GM20431 (cell line): ENCODE measurements at regions not wholly inside any gene's neighbourhood (a gene's known extent, or its start where the extent isn't known, plus 50 kb on each side); places are given as distances from the start of the nearest gene placed in this dataset.

Source experiments
- in situ Hi-C: fragments of 300-500 bp; cut with MseI, MboI; formaldehyde crosslinking; loops from one replicate; pipeline ENCODE4 v1.15.0; 2020; ENCODE audit warnings: low sequenced_read_pairs; ENCODE audit not compliant: unreplicated experiment

DNA sequence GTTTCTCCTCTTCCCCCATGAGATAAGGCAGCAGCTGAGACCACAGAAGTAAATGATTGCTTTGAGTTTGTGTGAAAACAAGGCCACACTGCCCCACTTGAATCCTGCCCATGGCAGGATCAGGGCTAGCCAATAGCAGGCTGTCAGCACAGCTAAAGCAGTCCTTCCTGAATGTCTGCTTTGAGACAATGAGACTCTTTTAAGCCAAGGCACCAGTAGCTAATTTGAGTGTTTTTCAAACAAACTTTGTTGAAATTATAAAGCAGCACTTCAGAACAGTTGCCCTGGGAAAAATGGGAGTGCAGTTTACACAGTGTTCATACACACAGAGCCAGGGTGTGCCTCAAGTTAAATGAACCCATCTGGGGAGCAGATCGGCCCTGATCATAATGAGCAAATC lies 103.5 kb upstream of the OR5AK2 start:
- in situ Hi-C loops: no loop called here

GRCh38 chr11:56883371-56883987 lies 105.2 kb upstream of the OR5AK2 start:
- in situ Hi-C loops: no loop called here

- in situ Hi-C loops: no loop called here
Measured at GRCh38 chr11:56876621-56877275, 112.0 kb upstream of the OR5AK2 start.

GRCh38 chr11:56855217-56855616 lies 106.7 kb upstream of the OR9G4 start:
- in situ Hi-C loops: no loop called here

- in situ Hi-C loops: no loop called here
Measured at GRCh38 chr11:56852131-56852530, 103.6 kb upstream of the OR9G4 start.

GRCh38 chr11:56849852-56850251 lies 101.4 kb upstream of the OR9G4 start:
- in situ Hi-C loops: loop anchor here (25.0 kb wide), 1 partner anchor 412 kb away; no protein-coding TSS in a partner anchor

GRCh38 chr11:56849250-56849649 lies 100.8 kb upstream of the OR9G4 start:
- in situ Hi-C loops: loop anchor here (25.0 kb wide), 1 partner anchor 413 kb away; no protein-coding TSS in a partner anchor

DNA sequence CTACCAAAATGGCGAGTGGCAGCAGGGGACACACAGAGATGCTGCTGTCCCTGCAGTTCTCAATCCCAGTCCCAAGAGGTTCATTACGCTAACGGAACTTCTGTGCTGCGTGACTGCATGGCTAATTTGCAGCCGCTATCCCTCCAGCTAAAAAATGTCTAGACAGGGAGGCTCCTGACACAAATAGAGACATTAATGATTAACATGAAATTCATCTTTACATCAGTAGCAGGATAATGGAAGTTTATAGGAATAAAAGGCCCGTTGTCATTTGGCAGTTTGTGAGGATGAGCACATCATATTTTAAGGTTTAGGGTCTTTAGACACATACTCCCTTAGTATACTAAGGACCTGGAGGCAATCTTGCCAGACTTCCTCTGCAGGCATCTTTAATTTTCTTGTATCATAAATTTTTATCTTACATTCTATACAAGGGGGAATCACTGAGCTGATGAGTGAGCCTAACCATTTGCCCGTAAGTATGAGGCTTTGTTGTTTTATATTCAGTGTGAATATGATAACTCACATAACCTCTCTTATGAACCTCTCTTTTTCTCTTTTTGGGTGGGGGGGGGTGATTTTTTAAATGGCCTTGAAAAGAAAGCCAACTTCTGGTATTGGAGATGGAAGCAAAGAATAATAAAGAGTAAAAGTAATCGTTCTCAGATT lies 99.8 kb upstream of the OR9G4 start:
- in situ Hi-C loops: loop anchor here (25.0 kb wide), 1 partner anchor 414 kb away; no protein-coding TSS in a partner anchor

GRCh38 chr11:56846631-56847576 lies 98.4 kb upstream of the OR9G4 start:
- in situ Hi-C loops: loop anchor here (25.0 kb wide), 1 partner anchor 415 kb away; no protein-coding TSS in a partner anchor

DNA sequence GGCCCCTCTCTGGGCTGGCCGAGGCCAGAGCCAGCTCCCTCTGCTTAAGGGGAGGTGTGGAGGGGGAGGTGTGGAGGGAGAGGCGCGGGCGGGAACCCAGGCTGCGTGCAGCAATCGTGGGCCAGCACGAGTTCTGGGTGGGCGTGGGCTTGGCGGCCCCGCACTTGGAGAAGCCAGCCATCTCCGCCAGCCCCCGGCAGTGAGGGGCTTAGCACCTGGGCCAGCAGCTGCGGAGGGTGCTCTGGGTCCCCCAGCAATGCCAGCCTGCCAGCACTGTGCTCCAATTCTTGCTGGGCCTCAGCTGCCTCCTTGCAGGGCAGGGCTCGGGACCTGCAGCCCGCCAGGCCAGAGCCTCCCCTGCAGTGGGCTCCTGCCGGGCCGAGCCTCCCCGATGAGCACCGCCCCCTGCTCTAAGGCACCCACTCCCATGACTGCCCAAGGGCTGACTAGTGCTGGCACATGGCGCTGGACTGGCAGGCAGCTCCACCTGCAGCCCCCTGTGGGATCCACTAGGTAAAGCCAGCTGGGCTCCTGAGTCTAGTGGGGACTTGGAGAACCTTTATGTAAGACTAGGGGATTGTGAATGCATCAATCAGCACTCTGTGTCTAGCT lies 96.7 kb upstream of the OR9G4 start:
- in situ Hi-C loops: loop anchor here (25.0 kb wide), 1 partner anchor 417 kb away; no protein-coding TSS in a partner anchor

GRCh38 chr11:56843816-56844215 lies 95.3 kb upstream of the OR9G4 start:
- in situ Hi-C loops: loop anchor here (25.0 kb wide), 1 partner anchor 418 kb away; no protein-coding TSS in a partner anchor

DNA sequence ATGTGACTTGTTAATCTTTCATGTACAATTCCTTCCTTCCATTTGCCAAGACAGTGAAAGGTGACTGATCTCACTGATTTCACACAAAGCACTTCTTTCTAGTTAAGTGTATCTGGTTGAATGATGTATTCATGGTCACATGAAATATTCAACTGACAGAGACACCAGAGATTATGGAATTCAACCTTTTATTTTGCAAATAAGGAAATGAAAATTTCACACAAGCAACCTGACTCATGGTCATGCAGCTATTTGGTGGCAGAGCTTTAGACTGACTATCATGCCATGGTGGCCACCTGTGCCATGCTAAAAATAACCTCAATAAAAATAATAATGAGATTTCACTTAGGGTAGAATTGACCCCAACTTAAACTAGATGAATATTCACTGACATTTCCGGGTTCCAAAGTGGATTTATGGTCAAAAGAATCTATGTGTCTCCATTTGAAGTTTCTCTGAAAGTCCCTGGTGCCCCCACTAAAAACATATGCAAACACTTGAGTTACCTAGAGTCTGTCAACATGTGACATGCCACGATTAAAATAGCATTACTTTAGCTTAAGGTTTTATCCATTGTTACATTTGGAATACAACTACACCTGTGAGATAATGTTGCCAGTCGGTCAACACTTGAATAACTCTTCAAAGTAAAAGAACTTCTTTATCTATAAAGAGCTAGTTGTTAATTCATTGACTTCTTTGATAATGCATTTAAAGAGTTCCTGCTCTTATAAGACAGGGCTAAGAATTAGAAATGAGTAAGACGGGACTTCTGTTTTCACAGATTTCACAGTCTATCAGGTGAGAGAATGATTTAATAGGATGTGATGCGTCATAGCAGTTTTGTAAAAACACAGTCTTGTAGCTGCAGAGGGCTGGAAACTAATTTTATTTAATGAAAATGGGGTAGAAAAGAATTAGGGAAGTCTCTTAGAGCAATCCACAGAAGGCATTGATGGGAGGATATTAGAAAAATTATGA lies 94.6 kb upstream of the OR9G4 start:
- in situ Hi-C loops: loop anchor here (25.0 kb wide), 1 partner anchor 419 kb away; no protein-coding TSS in a partner anchor

- in situ Hi-C loops: loop anchor here (25.0 kb wide), 1 partner anchor 421 kb away; no protein-coding TSS in a partner anchor
Measured at GRCh38 chr11:56841210-56841810, 92.8 kb upstream of the OR9G4 start.

- in situ Hi-C loops: loop anchor here (25.0 kb wide), 1 partner anchor 435 kb away; no protein-coding TSS in a partner anchor
Measured at GRCh38 chr11:56827357-56827756, 78.9 kb upstream of the OR9G4 start.

DNA sequence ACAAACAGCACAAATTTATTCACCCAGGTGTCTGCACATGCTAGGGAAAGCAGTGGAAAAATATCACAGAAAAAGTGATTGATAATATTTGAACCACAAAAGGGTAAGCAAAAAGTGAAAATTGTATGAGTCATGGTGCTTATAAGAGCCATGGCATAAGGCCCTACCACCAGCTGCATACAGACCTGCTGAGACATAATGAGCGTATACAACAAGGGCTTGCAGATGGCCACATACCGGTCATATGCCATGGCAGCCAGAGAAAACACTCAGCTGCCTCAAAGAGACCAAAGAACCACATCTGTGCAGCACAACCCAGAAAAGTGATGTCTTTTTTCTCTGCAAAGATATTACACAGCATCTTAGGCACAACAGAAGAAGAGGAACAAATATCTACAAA lies 71.4 kb upstream of the OR9G4 start:
- in situ Hi-C loops: no loop called here

DNA sequence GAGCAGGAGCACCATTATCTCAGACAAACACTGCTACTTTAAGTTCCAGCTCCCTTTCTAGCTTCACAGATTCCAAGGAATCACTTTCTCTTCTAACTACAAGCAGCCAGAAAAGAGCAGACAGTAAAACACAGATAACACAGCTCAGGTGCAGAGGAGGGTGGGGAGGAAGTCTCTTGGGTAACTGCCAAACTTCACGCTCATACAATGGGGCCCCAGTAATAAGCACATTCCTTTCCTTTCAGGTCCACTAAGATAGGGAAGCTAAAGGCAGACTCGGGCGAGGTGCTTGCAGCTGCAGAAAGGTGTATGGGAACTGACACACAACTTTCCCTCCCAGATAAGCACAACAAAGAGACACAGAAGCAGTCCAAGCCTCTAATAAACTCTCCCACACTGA lies 69.2 kb upstream of the OR9G4 start:
- in situ Hi-C loops: no loop called here

GRCh38 chr11:56816259-56816658 lies 67.8 kb upstream of the OR9G4 start:
- in situ Hi-C loops: no loop called here

GRCh38 chr11:56808326-56808725 lies 59.8 kb upstream of the OR9G4 start:
- in situ Hi-C loops: no loop called here
